Neural progenitor cell (in vitro differentiated cells): ENCODE measurements at regions not wholly inside any gene's neighbourhood (a gene's known extent, or its start where the extent isn't known, plus 50 kb on each side); places are given as distances from the start of the nearest gene placed in this dataset.

Source experiments
- CTCF ChIP-seq: fragments of 200-600 bp; sonication (generic); IDR thresholded peaks from 2 replicates; pipeline ENCODE4 v1.5.1; 2017; ENCODE audit warnings: antibody characterized with exemption, mild to moderate bottlenecking
- EZH2 ChIP-seq: fragments of 200-600 bp; sonication (generic); IDR thresholded peaks from 2 replicates; pipeline ENCODE4 v1.6.1; 2017; ENCODE audit warnings: antibody characterized with exemption, mild to moderate bottlenecking, moderate library complexity
- EZH2phosphoT487 ChIP-seq: fragments of 200-600 bp; sonication (generic); IDR thresholded peaks from 2 replicates; pipeline ENCODE4 v1.6.1; 2017; ENCODE audit warnings: antibody characterized with exemption

- no peak for TF ChIP-seq CTCF
- no peak for TF ChIP-seq EZH2
- TF ChIP-seq EZH2phosphoT487: no peak
These were observed 1620.9 kb upstream of the TENM3 start for GRCh38 chr4:180622254-180622653.
